Jurkat, Clone E6-1 (cell line): ENCODE measurements at regions not wholly inside any gene's neighbourhood (a gene's known extent, or its start where the extent isn't known, plus 50 kb on each side); places are given as distances from the start of the nearest gene placed in this dataset.

Experiments used
- DNase-seq: peaks from one replicate; pipeline ENCODE4 v3.0.0-alpha.2; 2011; ENCODE audit warnings: low read depth, low spot score
- H3K4me3 ChIP-seq: 2 replicates; pipeline ENCODE4 v1.5.1; 2011; ENCODE audit warnings: mild to moderate bottlenecking, low read length, control low read depth, moderate library complexity

GRCh38 chrY:7467796-7468520 lies 556.4 kb upstream of the AMELY start:
- no peak for DNase-seq
- H3K4me3 ChIP-seq = no peak overlapping the region

- no peak for DNase-seq
- H3K4me3 ChIP-seq = no peak overlapping the region
Measured at GRCh38 chrY:7465185-7465621, 553.7 kb upstream of the AMELY start.

DNA sequence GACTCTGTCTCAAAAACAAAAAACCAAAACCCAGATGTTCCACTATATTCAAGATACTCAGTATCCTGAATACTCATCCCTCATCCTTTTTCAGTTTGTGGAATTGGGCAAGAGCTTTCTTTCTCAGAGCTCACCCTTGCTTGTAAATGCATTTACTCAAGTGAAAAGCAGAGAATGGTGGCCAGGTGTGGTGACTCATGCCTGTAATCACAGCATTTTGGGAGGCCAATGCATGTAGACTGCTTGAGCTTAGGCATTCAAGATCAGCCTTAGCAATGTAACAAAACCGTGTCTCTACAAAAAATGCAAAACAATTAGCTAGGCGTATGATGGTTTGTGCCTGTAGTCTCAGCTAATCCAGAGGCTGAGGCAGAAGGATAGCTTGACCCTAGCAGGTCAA lies 553.2 kb upstream of the AMELY start:
- no peak overlapping the region for H3K4me3 ChIP-seq
- no peak for DNase-seq

DNA sequence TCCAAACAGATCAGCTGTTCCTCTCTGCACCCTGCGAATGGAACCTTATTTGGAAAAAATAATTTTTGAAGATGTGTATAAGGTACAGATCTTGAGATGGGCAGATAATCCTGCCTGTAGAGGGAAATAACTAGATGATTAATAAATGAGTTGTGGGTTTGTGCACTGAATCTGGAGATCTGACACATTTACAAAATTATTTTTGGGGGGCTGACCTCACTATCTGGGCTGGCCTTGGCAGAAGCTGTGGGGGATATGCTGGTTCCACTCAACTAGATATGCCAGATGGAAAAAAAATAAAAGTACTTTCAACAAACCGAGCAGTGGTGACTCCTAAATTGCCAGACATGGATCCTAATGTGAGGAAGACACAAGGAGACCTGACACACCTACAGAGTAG lies 552.2 kb upstream of the AMELY start:
- no peak overlapping the region for H3K4me3 ChIP-seq
- no peak for DNase-seq

DNA sequence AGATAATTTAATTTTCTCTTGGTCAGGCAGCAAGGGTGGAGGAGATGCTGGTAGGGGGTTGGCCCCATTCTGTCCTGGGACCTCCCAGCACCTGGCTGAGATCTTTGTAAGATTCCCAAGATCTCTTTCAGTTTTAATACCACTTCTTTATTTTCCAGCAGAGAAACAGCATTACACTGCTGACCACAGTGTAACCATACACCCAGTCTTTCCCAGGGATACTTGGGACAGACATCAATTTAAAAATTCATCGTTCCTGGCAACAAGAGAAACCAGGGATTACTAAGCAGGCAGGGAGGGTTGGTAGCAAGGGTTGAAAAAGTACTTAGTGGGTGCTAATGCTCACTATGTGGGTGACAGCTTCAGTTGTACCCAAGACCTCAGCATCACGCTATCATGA lies 551.6 kb upstream of the AMELY start:
- no peak overlapping the region for H3K4me3 ChIP-seq
- no peak for DNase-seq

GRCh38 chrY:7462657-7463056 lies 551.1 kb upstream of the AMELY start:
- H3K4me3 ChIP-seq = no peak overlapping the region
- no peak for DNase-seq

DNA sequence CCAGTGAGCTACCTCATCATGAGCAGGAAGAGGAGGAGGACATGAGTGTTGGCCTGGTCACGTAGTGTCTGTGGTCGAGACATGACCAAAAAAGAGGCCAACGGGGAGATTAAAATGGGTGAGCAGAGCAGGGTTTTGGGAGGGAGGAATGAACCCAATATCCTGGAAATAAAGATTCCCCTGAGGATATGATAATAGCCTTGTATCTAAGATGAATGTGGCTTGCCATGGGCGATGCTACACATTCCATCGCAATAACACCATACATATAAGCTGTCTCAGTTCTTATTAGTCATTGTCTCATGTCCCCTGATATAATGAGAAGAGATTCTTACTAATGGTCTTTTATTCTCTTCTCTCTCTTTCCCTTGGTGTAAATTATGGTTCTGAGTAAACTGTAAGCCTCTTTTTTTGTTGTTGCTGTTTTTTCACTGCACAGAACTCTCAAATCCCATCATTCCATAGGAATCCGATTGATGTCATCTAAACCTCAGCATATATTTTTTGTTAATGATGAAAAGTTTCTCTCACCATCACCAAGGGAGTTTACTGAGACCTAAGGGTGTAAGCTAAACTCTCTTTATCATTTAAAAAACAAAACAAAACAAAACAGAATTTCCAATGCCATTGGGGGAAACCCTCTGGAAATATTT lies 550.4 kb upstream of the AMELY start:
- no peak for DNase-seq
- no peak overlapping the region for H3K4me3 ChIP-seq

- DNase-seq = no peak
- no peak overlapping the region for H3K4me3 ChIP-seq
Measured at GRCh38 chrY:7459802-7460201, 548.2 kb upstream of the AMELY start.

GRCh38 chrY:7458301-7459078 lies 546.9 kb upstream of the AMELY start:
- no peak overlapping the region for H3K4me3 ChIP-seq
- DNase-seq = no peak

DNA sequence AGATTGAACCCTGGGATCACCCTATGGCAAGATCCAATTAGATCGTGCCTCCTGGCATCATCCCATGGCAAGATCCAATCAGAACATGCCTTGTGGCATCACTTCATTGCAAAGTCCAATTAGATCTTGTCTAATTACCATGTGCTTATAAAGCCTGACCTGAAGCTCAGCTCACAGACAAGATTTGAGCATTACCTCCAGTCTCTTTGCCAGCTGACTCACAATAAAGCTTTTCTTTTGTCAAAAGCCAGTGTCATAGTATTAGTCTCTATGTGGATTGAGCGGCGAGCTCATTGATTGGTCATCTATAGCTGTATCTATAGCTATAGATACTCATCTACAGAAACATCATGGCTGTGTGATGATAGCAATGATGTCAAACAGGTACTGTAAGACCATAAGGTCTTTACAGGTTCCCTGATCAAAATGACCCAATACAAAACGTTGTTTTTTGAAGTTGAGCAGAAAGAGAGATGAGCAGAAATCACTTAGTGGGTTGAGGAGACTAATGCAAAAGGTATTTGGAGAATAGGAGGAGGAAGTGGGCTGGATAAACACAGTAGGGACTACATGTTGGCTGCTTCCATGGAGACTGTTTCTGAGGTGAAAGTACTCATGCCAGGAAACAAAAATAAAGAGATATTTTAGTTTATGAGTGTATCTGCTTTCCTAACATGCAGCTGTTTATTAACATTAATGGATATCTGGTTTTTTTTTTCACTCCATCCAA lies 545.9 kb upstream of the AMELY start:
- DNase-seq = no peak
- no peak overlapping the region for H3K4me3 ChIP-seq

GRCh38 chrY:7455626-7456025 lies 544.1 kb upstream of the AMELY start:
- DNase-seq = no peak

DNA sequence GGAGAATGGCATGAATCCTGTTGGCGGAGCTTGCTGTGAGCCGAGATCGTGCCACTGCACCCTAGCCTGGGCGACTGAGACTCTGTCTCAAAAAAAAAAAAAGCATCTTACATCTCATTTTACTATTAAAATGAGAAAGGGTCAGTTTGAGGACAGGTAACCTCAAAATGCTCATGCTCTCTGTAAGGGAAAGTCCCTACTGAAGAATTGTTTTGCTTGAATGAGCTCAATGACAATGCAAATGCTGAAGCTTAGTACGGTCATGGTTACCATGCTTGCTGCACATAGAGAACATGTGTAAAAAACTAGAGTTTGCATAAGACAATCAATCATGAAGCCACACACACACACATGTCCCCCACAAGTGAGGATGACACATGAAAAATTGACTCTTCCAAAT lies 541.8 kb upstream of the AMELY start:
- H3K4me3 ChIP-seq = no peak overlapping the region
- no peak for DNase-seq

More at GRCh38 chrY:7455626-7456025, 544.1 kb upstream of the AMELY start:
- no peak overlapping the region for H3K4me3 ChIP-seq

DNA sequence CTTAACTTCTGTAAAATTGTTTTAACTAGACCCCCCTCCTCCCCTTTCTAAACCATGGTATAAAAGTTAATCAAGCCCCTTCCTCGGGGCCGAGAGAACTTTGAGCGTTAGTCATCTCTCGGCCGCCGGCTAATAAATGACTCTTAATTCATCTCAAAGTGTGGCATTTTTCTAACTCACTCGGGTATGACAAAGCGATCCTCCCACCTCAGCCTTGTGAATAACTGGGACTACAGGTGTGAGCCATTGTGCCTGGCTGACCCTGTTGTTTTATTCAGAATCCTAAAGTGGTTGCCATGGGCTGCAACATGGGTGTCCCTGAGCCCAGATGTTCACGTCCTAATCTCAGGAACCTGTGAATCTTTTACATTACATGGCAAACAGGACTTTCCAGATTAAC lies 540.7 kb upstream of the AMELY start:
- DNase-seq = no peak
- H3K4me3 ChIP-seq = no peak overlapping the region

DNA sequence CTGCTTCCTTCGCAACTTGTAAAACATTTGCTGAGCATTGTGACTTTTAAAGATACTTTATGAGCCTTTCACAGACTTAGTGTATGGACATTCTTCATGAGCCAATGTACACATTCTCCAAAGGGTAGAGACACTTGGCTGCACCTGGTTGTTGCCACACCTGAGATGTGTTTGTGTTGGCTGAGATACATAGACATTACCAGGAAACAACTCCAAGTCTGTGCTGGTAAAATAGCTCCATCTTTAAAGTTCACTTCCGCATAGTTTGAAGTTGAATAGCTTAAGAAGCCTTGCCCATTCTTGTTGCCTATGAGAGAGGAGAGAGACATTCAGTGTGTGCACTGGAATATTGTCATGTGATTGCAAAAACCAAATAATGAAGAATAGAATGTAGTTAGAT lies 538.3 kb upstream of the AMELY start:
- no peak overlapping the region for H3K4me3 ChIP-seq
- no peak for DNase-seq

DNA sequence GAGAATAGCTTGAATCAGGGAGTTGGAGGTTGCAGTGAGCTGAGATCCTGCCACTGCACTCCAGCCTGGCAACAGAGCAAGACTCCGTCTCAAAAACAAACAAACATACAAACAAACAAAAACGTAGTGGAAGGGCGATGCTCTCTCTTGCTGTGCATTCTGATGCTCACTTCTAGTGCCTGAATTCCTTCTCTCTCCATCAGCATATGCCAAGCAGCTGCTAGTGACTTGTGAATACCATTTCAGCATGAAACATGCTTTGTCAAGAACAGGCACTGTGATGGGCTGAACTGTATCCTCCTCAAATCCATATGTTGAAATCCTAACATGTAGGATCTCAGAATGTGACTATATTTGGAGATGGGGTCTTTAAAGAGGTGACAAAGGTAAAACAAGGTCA lies 537.1 kb upstream of the AMELY start:
- no peak overlapping the region for H3K4me3 ChIP-seq

DNA sequence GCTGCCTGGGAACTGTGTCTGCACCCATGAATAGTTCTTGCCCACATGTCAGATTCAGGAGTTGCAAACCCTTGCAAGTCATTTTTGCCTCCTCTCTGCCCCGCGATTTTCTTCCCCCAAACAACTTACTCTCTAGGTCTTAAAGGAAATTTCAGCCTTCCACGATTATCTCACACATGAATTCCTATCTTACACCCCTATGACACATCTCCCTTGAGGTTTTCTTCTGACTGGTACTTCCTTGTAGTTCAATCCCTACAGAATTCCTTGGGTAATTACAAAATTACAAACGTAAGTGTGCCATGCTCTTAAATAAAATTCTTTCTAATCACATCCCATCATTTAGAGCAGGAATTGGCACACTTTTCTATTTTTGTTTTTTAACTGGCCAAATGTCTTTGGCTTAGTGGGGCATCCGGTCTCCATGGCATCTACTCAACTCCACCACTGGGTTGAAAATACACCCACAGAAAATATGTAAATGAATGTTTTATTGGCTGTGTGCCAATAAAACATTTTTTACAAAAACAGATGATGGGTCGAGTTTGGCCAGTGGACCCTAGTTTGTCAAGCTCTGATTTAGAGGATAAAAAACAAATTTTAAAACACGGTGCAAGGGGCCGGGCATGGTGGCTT lies 536.4 kb upstream of the AMELY start:
- H3K4me3 ChIP-seq = no peak overlapping the region

More for the DNA sequence above, 537.1 kb upstream of the AMELY start:
- DNase-seq = no peak

GRCh38 chrY:7444141-7444540 lies 532.6 kb upstream of the AMELY start:
- no peak overlapping the region for H3K4me3 ChIP-seq

More for the DNA sequence above, 536.4 kb upstream of the AMELY start:
- no peak for DNase-seq

DNA sequence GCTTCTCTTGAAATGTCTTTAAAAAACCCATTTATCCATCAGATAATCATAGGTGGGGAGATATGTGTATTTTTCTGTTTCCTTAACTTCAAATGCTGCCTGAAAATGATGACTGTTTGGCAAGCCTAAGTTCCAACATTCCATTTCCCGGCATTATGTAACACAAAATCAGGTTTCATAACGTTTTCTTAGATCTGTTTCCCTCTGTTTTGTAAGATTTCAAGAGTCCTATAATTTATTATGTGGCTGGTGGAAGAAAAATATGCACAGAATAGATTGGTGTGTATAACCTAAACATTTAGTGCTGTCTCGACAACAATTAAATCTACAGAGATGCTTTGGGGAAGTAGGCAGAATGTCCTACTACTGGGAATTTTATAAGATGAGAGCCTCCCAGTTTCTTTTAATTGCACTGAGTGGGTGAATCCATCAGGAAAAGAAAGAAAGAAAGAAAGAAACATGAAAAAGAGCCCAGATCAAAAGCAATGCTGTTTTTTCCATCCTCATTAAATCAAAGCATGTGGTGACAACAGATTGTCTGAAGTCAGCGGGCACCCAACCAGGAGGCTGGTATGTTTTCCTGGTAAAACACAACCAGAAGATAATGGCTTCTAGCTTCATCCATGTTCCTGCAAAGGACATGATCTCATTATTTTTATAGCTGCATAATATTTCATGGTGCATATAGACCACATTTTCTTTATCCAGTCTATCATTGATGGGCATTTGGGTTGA lies 529.4 kb upstream of the AMELY start:
- no peak for DNase-seq
- no peak overlapping the region for H3K4me3 ChIP-seq

More at GRCh38 chrY:7444141-7444540, 532.6 kb upstream of the AMELY start:
- DNase-seq = no peak
